Omental fat pad (tissue), 3 donors: ENCODE measurements at regions not wholly inside any gene's neighbourhood (a gene's known extent, or its start where the extent isn't known, plus 50 kb on each side); places are given as distances from the start of the nearest gene placed in this dataset.

Source experiments
- ATAC-seq: fragments of 150-250 bp; one replicate; pipeline ENCODE4 v1.9.1; 2016; ENCODE audit warnings: mild to moderate bottlenecking, moderate library complexity; ENCODE audit not compliant: low FRiP score
- DNase-seq: peaks from one replicate; pipeline ENCODE4 v3.0.0-alpha.2; 2019; ENCODE audit warnings: low spot score
- CTCF ChIP-seq, 3 donors: fragments of 450-650 bp; IDR thresholded peaks; one replicate each; pipeline ENCODE4 v1.5.1; 2016 to 2017; ENCODE audit warnings: antibody characterized with exemption in 3 of 3, mild to moderate bottlenecking in 3 of 3, moderate library complexity in 2 of 3

GRCh38 chr12:85369365-85370154, 89.5 kb downstream of the ALX1 start:
- ATAC-seq (no peak), DNase-seq (no peak)
- TF ChIP-seq CTCF (IDR thresholded peaks at IDR 0.05): no peak

- TF ChIP-seq CTCF (IDR thresholded peaks at IDR 0.05): no peak
- no peak for DNase-seq
- no peak for ATAC-seq
Observed at GRCh38 chr12:85373045-85373444, 93.0 kb downstream of the ALX1 start.

- DNase-seq (no peak), ATAC-seq (no peak)
- no peak for TF ChIP-seq CTCF (IDR thresholded peaks at IDR 0.05)
Observed at GRCh38 chr12:85374981-85375380, 95.0 kb downstream of the ALX1 start.

GRCh38 chr12:85385406-85385805, 105.4 kb downstream of the ALX1 start:
- no peak for DNase-seq
- no peak for TF ChIP-seq CTCF (IDR thresholded peaks at IDR 0.05)
- no peak for ATAC-seq

GRCh38 chr12:85390266-85390665, 110.2 kb downstream of the ALX1 start:
- no peak for ATAC-seq
- DNase-seq: no peak
- TF ChIP-seq CTCF (IDR thresholded peaks at IDR 0.05): no peak

GRCh38 chr12:85392508-85392907, 112.5 kb downstream of the ALX1 start:
- no peak for TF ChIP-seq CTCF (IDR thresholded peaks at IDR 0.05)
- DNase-seq: no peak
- no peak for ATAC-seq

- no peak for TF ChIP-seq CTCF (IDR thresholded peaks at IDR 0.05)
- ATAC-seq (no peak), DNase-seq (no peak)
Observed at GRCh38 chr12:85393606-85394005, 113.6 kb downstream of the ALX1 start.
